ENCODE measurements at regions not wholly inside any gene's neighbourhood (a gene's known extent, or its start where the extent isn't known, plus 50 kb on each side); places are given as distances from the start of the nearest gene placed in this dataset.

DNA sequence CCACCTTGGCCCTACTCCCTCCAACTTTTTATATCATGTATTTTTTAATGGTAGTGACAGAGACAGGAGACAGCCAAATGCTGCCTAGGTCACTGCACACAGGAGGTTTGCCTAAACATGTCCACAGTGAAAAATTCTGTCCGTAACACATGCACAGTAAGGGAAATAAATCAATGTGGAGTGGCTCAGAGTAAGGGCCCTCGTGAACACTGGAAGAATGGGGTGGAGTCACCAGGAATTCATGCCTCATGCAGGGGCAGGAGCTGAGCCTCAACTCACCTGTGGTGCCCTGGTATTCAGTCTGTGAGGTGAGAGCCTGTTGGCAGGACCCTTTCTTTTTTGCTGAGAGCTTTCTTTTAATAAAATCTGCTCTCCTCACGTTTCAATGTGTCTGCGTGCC, 289.1 kb downstream of the TGFB2 start:
- intact Hi-C loops (cut with micrococcal nuclease; ENCODE audit: unreplicated experiment), result no loop called here
- FAIRE-seq (no peak), DNase-seq (ENCODE audit: low read depth, low spot score) (no peak), ATAC-seq (no peak)
- H3K4me3 ChIP-seq, result no peak overlapping the region
- H3K4me2 ChIP-seq (ENCODE audit: control insufficient read depth, insufficient read depth), result no peak overlapping the region
- no peak overlapping the region for H3K9ac ChIP-seq (ENCODE audit: control insufficient read depth, insufficient read depth, low read length)
- no TSS peak for BruUV-seq (replicated peaks)
- H3K4me1 ChIP-seq (ENCODE audit: control insufficient read depth, insufficient read depth, low read length), result no peaks in the 10 kb centered on the region
- H3K36me3 ChIP-seq (ENCODE audit: control insufficient read depth in 2 of 2, insufficient read depth in 2 of 2, low read length in 1 of 2), result no peaks in the 10 kb centered on the region
- no peaks in the 10 kb centered on the region for H4K20me1 ChIP-seq (ENCODE audit: control insufficient read depth, insufficient read depth)
- in situ Hi-C loops (cut with MboI), result no loop called here
- no peak overlapping the region for H2AFZ ChIP-seq (ENCODE audit: control insufficient read depth, low read depth, low read length)
- ChIA-PET POLR2A (no interaction called here), SMC1A (ENCODE audit: uncharacterized antibody, unreplicated experiment) (no interaction called here), RAD21 (ENCODE audit: unreplicated experiment) (no interaction called here), CTCF (no interaction called here)
- TF ChIP-seq, protein P1, sequence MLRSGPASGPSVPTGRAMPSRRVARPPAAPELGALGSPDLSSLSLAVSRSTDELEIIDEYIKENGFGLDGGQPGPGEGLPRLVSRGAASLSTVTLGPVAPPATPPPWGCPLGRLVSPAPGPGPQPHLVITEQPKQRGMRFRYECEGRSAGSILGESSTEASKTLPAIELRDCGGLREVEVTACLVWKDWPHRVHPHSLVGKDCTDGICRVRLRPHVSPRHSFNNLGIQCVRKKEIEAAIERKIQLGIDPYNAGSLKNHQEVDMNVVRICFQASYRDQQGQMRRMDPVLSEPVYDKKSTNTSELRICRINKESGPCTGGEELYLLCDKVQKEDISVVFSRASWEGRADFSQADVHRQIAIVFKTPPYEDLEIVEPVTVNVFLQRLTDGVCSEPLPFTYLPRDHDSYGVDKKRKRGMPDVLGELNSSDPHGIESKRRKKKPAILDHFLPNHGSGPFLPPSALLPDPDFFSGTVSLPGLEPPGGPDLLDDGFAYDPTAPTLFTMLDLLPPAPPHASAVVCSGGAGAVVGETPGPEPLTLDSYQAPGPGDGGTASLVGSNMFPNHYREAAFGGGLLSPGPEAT (IDR thresholded peaks at IDR 0.05; ENCODE audit: low read depth), result no peak
- TF ChIP-seq, protein P2, sequence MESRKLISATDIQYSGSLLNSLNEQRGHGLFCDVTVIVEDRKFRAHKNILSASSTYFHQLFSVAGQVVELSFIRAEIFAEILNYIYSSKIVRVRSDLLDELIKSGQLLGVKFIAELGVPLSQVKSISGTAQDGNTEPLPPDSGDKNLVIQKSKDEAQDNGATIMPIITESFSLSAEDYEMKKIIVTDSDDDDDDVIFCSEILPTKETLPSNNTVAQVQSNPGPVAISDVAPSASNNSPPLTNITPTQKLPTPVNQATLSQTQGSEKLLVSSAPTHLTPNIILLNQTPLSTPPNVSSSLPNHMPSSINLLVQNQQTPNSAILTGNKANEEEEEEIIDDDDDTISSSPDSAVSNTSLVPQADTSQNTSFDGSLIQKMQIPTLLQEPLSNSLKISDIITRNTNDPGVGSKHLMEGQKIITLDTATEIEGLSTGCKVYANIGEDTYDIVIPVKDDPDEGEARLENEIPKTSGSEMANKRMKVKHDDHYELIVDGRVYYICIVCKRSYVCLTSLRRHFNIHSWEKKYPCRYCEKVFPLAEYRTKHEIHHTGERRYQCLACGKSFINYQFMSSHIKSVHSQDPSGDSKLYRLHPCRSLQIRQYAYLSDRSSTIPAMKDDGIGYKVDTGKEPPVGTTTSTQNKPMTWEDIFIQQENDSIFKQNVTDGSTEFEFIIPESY (IDR thresholded peaks at IDR 0.05), result no peak
- TF ChIP-seq, protein P3, sequence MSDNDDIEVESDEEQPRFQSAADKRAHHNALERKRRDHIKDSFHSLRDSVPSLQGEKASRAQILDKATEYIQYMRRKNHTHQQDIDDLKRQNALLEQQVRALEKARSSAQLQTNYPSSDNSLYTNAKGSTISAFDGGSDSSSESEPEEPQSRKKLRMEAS (IDR thresholded peaks at IDR 0.05; ENCODE audit: low read depth, low read length), result no peak
- TF ChIP-seq BHLHE40 (IDR thresholded peaks at IDR 0.05; ENCODE audit: borderline replicate concordance in 1 of 2, low read depth in 2 of 2, low read length in 1 of 2) (no peak), SUPT20H (IDR thresholded peaks at IDR 0.05; ENCODE audit: borderline replicate concordance, control insufficient read depth, low read depth, low read length) (no peak)
- no peaks in the 10 kb centered on the region for H3K9me3 ChIP-seq (replicated peaks; ENCODE audit: control insufficient read depth, insufficient read depth, low read length)
- H3K27ac ChIP-seq (ENCODE audit: control insufficient read depth, insufficient read depth), result no peak overlapping the region
- no peaks in the 10 kb centered on the region for H3K79me2 ChIP-seq (ENCODE audit: control insufficient read depth, insufficient read depth, low read length)
- H3K27me3 ChIP-seq (replicated peaks in 1 of 2; ENCODE audit: control insufficient read depth in 2 of 2, insufficient read depth in 2 of 2, low read length in 1 of 2), result no peaks in the 10 kb centered on the region
- 19% methylated on average over 4 of the region's 4 CpGs for WGBS (ENCODE audit: insufficient coverage, insufficient replicate concordance, low lambda C conversion rate, missing lambda C conversion rate)

Measured in GM12878 (cell line).